ENCODE measurements at regions not wholly inside any gene's neighbourhood (a gene's known extent, or its start where the extent isn't known, plus 50 kb on each side); places are given as distances from the start of the nearest gene placed in this dataset.

- TF ChIP-seq CTCF (IDR thresholded peaks at IDR 0.05) (no peak), POLR2A (IDR thresholded peaks at IDR 0.05) (no peak)
Measured at GRCh38 chr6:145546265-145546664, 189.1 kb downstream of the EPM2A start.

Data from suprapubic skin (tissue), 3 donors.